Esophagus squamous epithelium (tissue), 5 donors: ENCODE measurements at regions not wholly inside any gene's neighbourhood (a gene's known extent, or its start where the extent isn't known, plus 50 kb on each side); places are given as distances from the start of the nearest gene placed in this dataset.

Source experiments
- DNase-seq: peaks from one replicate; lab custom pipeline; 2025; lab: John Stamatoyannopoulos, UW
- H3K27ac ChIP-seq, 4 donors: fragments of 200-600 bp; sonication (generic); one replicate each; pipeline ENCODE4 v1.5.1; 2016 to 2019; ENCODE audit warnings: mild to moderate bottlenecking in 1 of 4
- H3K27me3 ChIP-seq, 4 donors: fragments of 200-600 bp; sonication (generic); 1 replicate in 3 of 4; 2 replicates in 1 of 4; pipeline versions ENCODE4 v1.5.1 to v1.6.0; 2017 to 2021; ENCODE audit warnings: antibody characterized with exemption in 1 of 4
- H3K36me3 ChIP-seq, 3 donors: fragments of 200-600 bp; sonication (generic); one replicate each; pipeline ENCODE4 v1.5.1; 2016 to 2019
- H3K4me1 ChIP-seq, 3 donors: fragments of 200-600 bp; sonication (generic); one replicate each; pipeline ENCODE4 v1.5.1; 2017 to 2019
- H3K4me3 ChIP-seq, 4 donors: fragments of 200-600 bp; sonication (generic); 1 replicate in 3 of 4; 2 replicates in 1 of 4; pipeline ENCODE4 v1.5.1; 2016 to 2019; ENCODE audit warnings: mild to moderate bottlenecking in 2 of 4, moderate library complexity in 1 of 4
- H3K9me3 ChIP-seq, 3 donors: fragments of 200-600 bp; sonication (generic); one replicate each; pipeline ENCODE4 v1.5.1; 2016 to 2019
- POLR2A ChIP-seq, 4 donors: fragments of 450-650 bp; IDR thresholded peaks; one replicate each; pipeline ENCODE4 v1.6.1; 2017; ENCODE audit warnings: antibody characterized with exemption in 4 of 4, mild to moderate bottlenecking in 4 of 4, moderate library complexity in 3 of 4
- WGBS, 2 donors: methylation state at CpG; one replicate each; pipeline ENCODE4 v1.1.5; 2018; 5-methylcytosine and 5-hydroxymethylcytosine counted together
- intact Hi-C: fragments of 100-400 bp; cut with DNase I; formaldehyde crosslinking; loops from one replicate; pipeline ENCODE4 v1.15.0; 2022
- TF ChIP-seq, protein P1 (sequence below), 6 experiments: fragments of 450-650 bp in 4 of 6; fragments of 200-600 bp in 2 of 6; sonication (generic) in 2 of 6; IDR thresholded peaks; one replicate each; pipeline ENCODE4 v1.5.1; 2016 to 2019; ENCODE audit warnings: antibody characterized with exemption in 6 of 6, mild to moderate bottlenecking in 4 of 6, moderate library complexity in 4 of 6
- donor health status: DM: yes; HTN: yes; CAD: no.

- Histone ChIP-seq H3K9me3 (no peaks in the 10 kb centered on the region), H3K27ac (no peak overlapping the region), H3K27me3 (no peaks in the 10 kb centered on the region), H3K36me3 (no peaks in the 10 kb centered on the region), H3K4me1 (peaks cover 0 to 28% (median 0%) of the 10 kb centered on the region in 3 donors), H3K4me3 (no peak overlapping the region)
- DNase-seq, result no peak
- WGBS, 2 donors, result 67 to 79% methylated on average over 4 of the region's 4 CpGs
- TF ChIP-seq, protein P1, sequence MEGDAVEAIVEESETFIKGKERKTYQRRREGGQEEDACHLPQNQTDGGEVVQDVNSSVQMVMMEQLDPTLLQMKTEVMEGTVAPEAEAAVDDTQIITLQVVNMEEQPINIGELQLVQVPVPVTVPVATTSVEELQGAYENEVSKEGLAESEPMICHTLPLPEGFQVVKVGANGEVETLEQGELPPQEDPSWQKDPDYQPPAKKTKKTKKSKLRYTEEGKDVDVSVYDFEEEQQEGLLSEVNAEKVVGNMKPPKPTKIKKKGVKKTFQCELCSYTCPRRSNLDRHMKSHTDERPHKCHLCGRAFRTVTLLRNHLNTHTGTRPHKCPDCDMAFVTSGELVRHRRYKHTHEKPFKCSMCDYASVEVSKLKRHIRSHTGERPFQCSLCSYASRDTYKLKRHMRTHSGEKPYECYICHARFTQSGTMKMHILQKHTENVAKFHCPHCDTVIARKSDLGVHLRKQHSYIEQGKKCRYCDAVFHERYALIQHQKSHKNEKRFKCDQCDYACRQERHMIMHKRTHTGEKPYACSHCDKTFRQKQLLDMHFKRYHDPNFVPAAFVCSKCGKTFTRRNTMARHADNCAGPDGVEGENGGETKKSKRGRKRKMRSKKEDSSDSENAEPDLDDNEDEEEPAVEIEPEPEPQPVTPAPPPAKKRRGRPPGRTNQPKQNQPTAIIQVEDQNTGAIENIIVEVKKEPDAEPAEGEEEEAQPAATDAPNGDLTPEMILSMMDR (IDR thresholded peaks at IDR 0.05), result no peak
- no peak for TF ChIP-seq POLR2A (IDR thresholded peaks at IDR 0.05)
- intact Hi-C loops, result no loop called here
These were observed 460.6 kb downstream of the DMRT2 start for GRCh38 chr9:1510712-1511111.

DNA sequence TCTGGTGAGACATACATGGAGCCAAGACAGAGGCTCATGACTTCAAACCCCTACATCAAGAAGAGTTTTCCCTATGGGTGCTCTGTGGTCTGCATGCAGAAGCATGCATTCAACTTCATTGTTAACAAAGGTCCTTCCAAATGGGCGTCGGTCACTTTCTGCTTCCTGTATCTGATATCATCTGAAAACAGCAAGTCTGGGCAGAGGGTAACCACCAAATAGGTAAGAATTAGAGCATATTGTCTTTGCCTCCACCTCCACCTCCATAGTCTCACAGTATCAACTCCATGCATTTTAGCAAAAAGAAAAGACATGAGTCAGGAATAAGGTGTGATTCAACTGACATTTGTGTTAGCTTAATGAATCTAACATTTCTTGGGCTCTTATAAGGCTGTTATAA lies 462.9 kb downstream of the DMRT2 start:
- intact Hi-C loops, result no loop called here
- WGBS, 2 donors, result 17 to 35% methylated on average over 2 of the region's 2 CpGs
- TF ChIP-seq POLR2A (IDR thresholded peaks at IDR 0.05), result no peak
- TF ChIP-seq, protein P1 (IDR thresholded peaks at IDR 0.05), result no peak
- H3K4me3 ChIP-seq, result no peak overlapping the region
- H3K27me3 ChIP-seq, result no peaks in the 10 kb centered on the region
- no peak for DNase-seq
- no peaks in the 10 kb centered on the region for H3K36me3 ChIP-seq
- H3K9me3 ChIP-seq, result no peaks in the 10 kb centered on the region
- peaks cover 0 to 30% (median 0%) of the 10 kb centered on the region in 3 donors for H3K4me1 ChIP-seq
- no peak overlapping the region for H3K27ac ChIP-seq

DNA sequence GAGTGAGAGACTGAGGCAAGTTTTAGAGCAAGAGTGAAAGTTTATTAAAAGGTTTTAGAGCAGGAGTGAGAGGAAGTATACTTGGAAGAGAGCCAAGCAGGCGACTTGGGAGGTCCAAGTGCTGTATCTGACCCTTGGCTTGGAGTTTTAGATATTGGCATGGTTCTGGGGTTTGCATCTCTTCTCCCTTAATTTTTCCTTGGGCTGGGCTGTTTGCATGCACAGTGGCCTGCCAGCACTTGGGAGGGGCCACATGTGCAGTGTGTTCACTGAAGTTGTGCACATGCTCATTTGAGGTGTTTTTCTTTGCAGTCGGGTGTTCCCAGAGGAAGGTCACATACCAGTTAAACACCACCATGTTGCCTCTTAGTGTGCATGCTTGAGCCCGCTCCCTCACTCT lies 464.1 kb downstream of the DMRT2 start:
- WGBS, 2 donors, result 40 to 49% methylated on average over 3 of the region's 3 CpGs
- no peak for DNase-seq
- intact Hi-C loops, result no loop called here
- Histone ChIP-seq H3K4me3 (no peak overlapping the region), H3K9me3 (no peaks in the 10 kb centered on the region), H3K27me3 (no peaks in the 10 kb centered on the region), H3K36me3 (no peaks in the 10 kb centered on the region), H3K27ac (no peak overlapping the region), H3K4me1 (peaks cover 0 to 30% (median 0%) of the 10 kb centered on the region in 3 donors)
- no peak for TF ChIP-seq POLR2A (IDR thresholded peaks at IDR 0.05)
- TF ChIP-seq, protein P1 (IDR thresholded peaks at IDR 0.05), result no peak

DNA sequence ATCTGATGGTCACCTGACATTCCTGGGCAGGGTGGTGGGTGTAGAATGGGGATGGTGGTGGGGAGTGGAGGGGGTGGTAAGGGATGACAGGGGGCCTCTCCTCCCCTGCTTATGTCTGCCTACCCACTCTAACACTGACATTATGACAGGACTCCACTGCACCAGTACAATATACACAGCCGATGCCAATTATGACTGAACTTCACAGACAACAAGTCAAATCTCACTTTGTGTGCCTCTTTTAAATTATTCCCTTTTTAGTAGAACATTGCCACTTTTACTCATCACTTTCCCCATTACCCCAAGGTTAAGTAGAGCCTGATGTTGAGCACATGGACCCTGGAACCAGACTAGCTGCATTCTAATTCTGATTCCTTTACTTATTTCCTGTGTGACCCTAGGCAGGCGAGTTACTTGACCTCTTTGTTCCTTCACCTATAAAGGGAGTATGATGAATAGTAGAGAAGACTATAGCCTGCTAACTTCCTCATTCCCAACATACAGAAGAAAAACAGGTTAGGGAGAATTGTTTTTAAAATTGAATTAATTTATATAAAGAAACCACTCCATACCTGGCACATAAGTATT lies 464.7 kb downstream of the DMRT2 start:
- intact Hi-C loops, result no loop called here
- peaks cover 0 to 30% (median 0%) of the 10 kb centered on the region in 3 donors for H3K4me1 ChIP-seq

DNA sequence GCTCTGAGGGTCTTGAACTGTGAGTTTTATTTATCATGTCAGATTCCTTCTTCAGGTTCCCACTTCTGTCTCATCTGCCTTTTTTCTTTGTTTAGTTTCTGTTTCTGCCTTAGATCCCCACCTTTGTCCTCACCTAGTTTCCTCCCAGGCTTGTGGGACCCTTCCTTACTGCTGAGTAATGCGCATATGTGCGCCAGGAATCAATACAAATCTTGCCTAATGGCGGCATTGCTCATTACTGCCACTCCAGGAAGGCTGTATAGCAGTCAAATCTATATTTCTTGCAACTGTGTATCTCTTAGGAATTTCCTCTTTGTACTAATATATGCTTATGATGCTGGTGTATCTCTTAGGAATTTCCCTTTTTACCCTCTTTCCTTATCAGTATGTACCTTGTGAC lies 465.4 kb downstream of the DMRT2 start:
- Histone ChIP-seq H3K36me3 (no peaks in the 10 kb centered on the region), H3K27me3 (no peaks in the 10 kb centered on the region), H3K27ac (peak overlapping the region in 1 of 4 donors; percentile 49), H3K4me3 (no peak overlapping the region), H3K4me1 (peaks cover 0 to 30% (median 0%) of the 10 kb centered on the region in 3 donors), H3K9me3 (no peaks in the 10 kb centered on the region)
- TF ChIP-seq, protein P1 (IDR thresholded peaks at IDR 0.05), result no peak
- no peak for TF ChIP-seq POLR2A (IDR thresholded peaks at IDR 0.05)
- 89 to 93% methylated on average over 3 of the region's 3 CpGs for WGBS, 2 donors
- no peak for DNase-seq
- intact Hi-C loops, result no loop called here

More for the DNA sequence above, 464.7 kb downstream of the DMRT2 start:
- no peak for DNase-seq
- Histone ChIP-seq H3K4me3 (no peak overlapping the region), H3K36me3 (no peaks in the 10 kb centered on the region), H3K27ac (peak overlapping the region in 1 of 4 donors; percentile 49), H3K9me3 (no peaks in the 10 kb centered on the region), H3K27me3 (no peaks in the 10 kb centered on the region)
- 62 to 77% methylated on average over 2 of the region's 2 CpGs for WGBS, 2 donors
- no peak for TF ChIP-seq POLR2A (IDR thresholded peaks at IDR 0.05)
- TF ChIP-seq, protein P1 (IDR thresholded peaks at IDR 0.05), result no peak
